ENCODE measurements at regions not wholly inside any gene's neighbourhood (a gene's known extent, or its start where the extent isn't known, plus 50 kb on each side); places are given as distances from the start of the nearest gene placed in this dataset.
"Not testable (repeated sequence)": the region's sequence is repeated elsewhere in the genome, so short reads cannot be mapped to it uniquely, and the experiment has no call there.

- H3K4me1 ChIP-seq (ENCODE audit: control insufficient read depth, insufficient read depth, low read length) = no peaks in the 10 kb centered on the region
- DNase-seq = no peak
- H3K36me3 ChIP-seq (ENCODE audit: control insufficient read depth, insufficient read depth, low read length) = no peaks in the 10 kb centered on the region
- H3K4me3 ChIP-seq (ENCODE audit: low read length) = no peak overlapping the region
- H3K9me3 ChIP-seq (ENCODE audit: control insufficient read depth, low read depth, low read length) = no peaks in the 10 kb centered on the region
- no peaks in the 10 kb centered on the region for H3K27me3 ChIP-seq (ENCODE audit: control insufficient read depth, insufficient read depth, low read length)
- no peak overlapping the region for H3K27ac ChIP-seq (ENCODE audit: low read length)
- no CpG with 5 or more reads among the region's 6 CpGs for WGBS (ENCODE audit: insufficient coverage, low lambda C conversion rate)
These were observed 172.9 kb downstream of the MCHR2 start for GRCh38 chr6:99821164-99821563.

GRCh38 chr6:99822741-99823512 lies 171.1 kb downstream of the MCHR2 start:
- no peaks in the 10 kb centered on the region for H3K9me3 ChIP-seq (ENCODE audit: control insufficient read depth, low read depth, low read length)
- peak in 1 of 2 donors; percentile 31 for DNase-seq
- no peaks in the 10 kb centered on the region for H3K36me3 ChIP-seq (ENCODE audit: control insufficient read depth, insufficient read depth, low read length)
- WGBS (ENCODE audit: insufficient coverage, low lambda C conversion rate) = no CpG with 5 or more reads among the region's 5 CpGs
- no peaks in the 10 kb centered on the region for H3K4me1 ChIP-seq (ENCODE audit: control insufficient read depth, insufficient read depth, low read length)
- no peaks in the 10 kb centered on the region for H3K27me3 ChIP-seq (ENCODE audit: control insufficient read depth, insufficient read depth, low read length)
- no peak overlapping the region for H3K27ac ChIP-seq (ENCODE audit: low read length)
- no peak overlapping the region for H3K4me3 ChIP-seq (ENCODE audit: low read length)

- not testable (repeated sequence) for H3K9me3 ChIP-seq (ENCODE audit: control insufficient read depth, low read depth, low read length); H3K27ac ChIP-seq (ENCODE audit: low read length); H3K27me3 ChIP-seq (ENCODE audit: control insufficient read depth, insufficient read depth, low read length); H3K4me3 ChIP-seq (ENCODE audit: low read length); DNase-seq; H3K36me3 ChIP-seq (ENCODE audit: control insufficient read depth, insufficient read depth, low read length); H3K4me1 ChIP-seq (ENCODE audit: control insufficient read depth, insufficient read depth, low read length)
- WGBS (ENCODE audit: insufficient coverage, low lambda C conversion rate) = no CpG with 5 or more reads among the region's 34 CpGs
These were observed 170.3 kb downstream of the MCHR2 start for GRCh38 chr6:99823513-99824235.

GRCh38 chr6:99833034-99833433 lies 161.0 kb downstream of the MCHR2 start:
- WGBS (ENCODE audit: insufficient coverage, low lambda C conversion rate) = 90% methylated on average over 2 of the region's 3 CpGs
- Histone ChIP-seq H3K36me3 (ENCODE audit: control insufficient read depth, insufficient read depth, low read length) (no peaks in the 10 kb centered on the region), H3K27me3 (ENCODE audit: control insufficient read depth, insufficient read depth, low read length) (no peaks in the 10 kb centered on the region), H3K27ac (ENCODE audit: low read length) (no peak overlapping the region), H3K4me1 (ENCODE audit: control insufficient read depth, insufficient read depth, low read length) (no peaks in the 10 kb centered on the region), H3K9me3 (ENCODE audit: control insufficient read depth, low read depth, low read length) (no peaks in the 10 kb centered on the region), H3K4me3 (ENCODE audit: low read length) (no peak overlapping the region)
- DNase-seq = no peak

GRCh38 chr6:99836471-99836870 lies 157.6 kb downstream of the MCHR2 start:
- Histone ChIP-seq H3K4me1 (ENCODE audit: control insufficient read depth, insufficient read depth, low read length) (no peaks in the 10 kb centered on the region), H3K36me3 (ENCODE audit: control insufficient read depth, insufficient read depth, low read length) (no peaks in the 10 kb centered on the region), H3K27me3 (ENCODE audit: control insufficient read depth, insufficient read depth, low read length) (no peaks in the 10 kb centered on the region), H3K9me3 (ENCODE audit: control insufficient read depth, low read depth, low read length) (no peaks in the 10 kb centered on the region), H3K4me3 (ENCODE audit: low read length) (no peak overlapping the region), H3K27ac (ENCODE audit: low read length) (no peak overlapping the region)
- WGBS (ENCODE audit: insufficient coverage, low lambda C conversion rate) = no CpG with 5 or more reads among the region's 3 CpGs
- no peak for DNase-seq

- Histone ChIP-seq H3K4me1 (ENCODE audit: control insufficient read depth, insufficient read depth, low read length) (no peaks in the 10 kb centered on the region), H3K27ac (ENCODE audit: low read length) (no peak overlapping the region), H3K36me3 (ENCODE audit: control insufficient read depth, insufficient read depth, low read length) (no peaks in the 10 kb centered on the region), H3K9me3 (ENCODE audit: control insufficient read depth, low read depth, low read length) (no peaks in the 10 kb centered on the region), H3K4me3 (ENCODE audit: low read length) (no peak overlapping the region), H3K27me3 (ENCODE audit: control insufficient read depth, insufficient read depth, low read length) (no peaks in the 10 kb centered on the region)
- WGBS (ENCODE audit: insufficient coverage, low lambda C conversion rate) = no CpG with 5 or more reads among the region's 2 CpGs
- DNase-seq = no peak
These were observed 155.4 kb downstream of the MCHR2 start for GRCh38 chr6:99838607-99839006.

GRCh38 chr6:99841297-99841696 lies 152.7 kb downstream of the MCHR2 start:
- Histone ChIP-seq H3K36me3 (ENCODE audit: control insufficient read depth, insufficient read depth, low read length) (no peaks in the 10 kb centered on the region), H3K4me3 (ENCODE audit: low read length) (no peak overlapping the region), H3K27me3 (ENCODE audit: control insufficient read depth, insufficient read depth, low read length) (no peaks in the 10 kb centered on the region), H3K4me1 (ENCODE audit: control insufficient read depth, insufficient read depth, low read length) (no peaks in the 10 kb centered on the region), H3K9me3 (ENCODE audit: control insufficient read depth, low read depth, low read length) (no peaks in the 10 kb centered on the region), H3K27ac (ENCODE audit: low read length) (no peak overlapping the region)
- DNase-seq = no peak
- WGBS (ENCODE audit: insufficient coverage, low lambda C conversion rate) = 83% methylated on average over 1 of the region's 1 CpG

- Histone ChIP-seq H3K27ac (ENCODE audit: low read length) (no peak overlapping the region), H3K9me3 (ENCODE audit: control insufficient read depth, low read depth, low read length) (no peaks in the 10 kb centered on the region), H3K36me3 (ENCODE audit: control insufficient read depth, insufficient read depth, low read length) (no peaks in the 10 kb centered on the region), H3K27me3 (ENCODE audit: control insufficient read depth, insufficient read depth, low read length) (no peaks in the 10 kb centered on the region), H3K4me3 (ENCODE audit: low read length) (no peak overlapping the region), H3K4me1 (ENCODE audit: control insufficient read depth, insufficient read depth, low read length) (no peaks in the 10 kb centered on the region)
- no CpG with 5 or more reads among the region's 2 CpGs for WGBS (ENCODE audit: insufficient coverage, low lambda C conversion rate)
- no peak for DNase-seq
These were observed 148.0 kb downstream of the MCHR2 start for GRCh38 chr6:99846006-99846405.

GRCh38 chr6:99850841-99851240 lies 143.2 kb downstream of the MCHR2 start:
- no peak overlapping the region for H3K27ac ChIP-seq (ENCODE audit: low read length)
- no peaks in the 10 kb centered on the region for H3K36me3 ChIP-seq (ENCODE audit: control insufficient read depth, insufficient read depth, low read length)
- DNase-seq = no peak
- WGBS (ENCODE audit: insufficient coverage, low lambda C conversion rate) = 63% methylated on average over 1 of the region's 2 CpGs
- H3K27me3 ChIP-seq (ENCODE audit: control insufficient read depth, insufficient read depth, low read length) = no peaks in the 10 kb centered on the region
- H3K4me3 ChIP-seq (ENCODE audit: low read length) = no peak overlapping the region
- no peaks in the 10 kb centered on the region for H3K9me3 ChIP-seq (ENCODE audit: control insufficient read depth, low read depth, low read length)
- H3K4me1 ChIP-seq (ENCODE audit: control insufficient read depth, insufficient read depth, low read length) = no peaks in the 10 kb centered on the region

- WGBS (ENCODE audit: insufficient coverage, low lambda C conversion rate) = 100% methylated on average over 1 of the region's 3 CpGs
- no peak for DNase-seq
- Histone ChIP-seq H3K4me1 (ENCODE audit: control insufficient read depth, insufficient read depth, low read length) (no peaks in the 10 kb centered on the region), H3K9me3 (ENCODE audit: control insufficient read depth, low read depth, low read length) (no peaks in the 10 kb centered on the region), H3K4me3 (ENCODE audit: low read length) (no peak overlapping the region), H3K36me3 (ENCODE audit: control insufficient read depth, insufficient read depth, low read length) (no peaks in the 10 kb centered on the region), H3K27me3 (ENCODE audit: control insufficient read depth, insufficient read depth, low read length) (no peaks in the 10 kb centered on the region), H3K27ac (ENCODE audit: low read length) (no peak overlapping the region)
These were observed 142.0 kb downstream of the MCHR2 start for GRCh38 chr6:99852031-99852430.
